Activated T-helper 1 cell treated with anti-CD3 and anti-CD28 coated beads, Interleukin-12 subunit alpha, Interleukin-12 subunit beta, Interleukin-2, Interleukin-4 antibody, amounts not matched to agents 30 ng/mL and 10 ng/mL and 1 ng/mL, durations not matched to agents 14 hours and 24 hours and 36 hours (primary cell): ENCODE measurements at regions not wholly inside any gene's neighbourhood (a gene's known extent, or its start where the extent isn't known, plus 50 kb on each side); places are given as distances from the start of the nearest gene placed in this dataset.

Source experiments
- DNase-seq: peaks from one replicate; pipeline ENCODE4 v3.0.0; 2021; ENCODE audit warnings: low spot score
- H3K27ac Mint-ChIP-seq: one replicate; pipeline ENCODE4 v1.8.0; 2021; ENCODE audit warnings: mild to moderate bottlenecking, mixed read lengths
- H3K27me3 Mint-ChIP-seq: one replicate; pipeline ENCODE4 v1.8.0; 2022; ENCODE audit warnings: mild to moderate bottlenecking, moderate library complexity, mixed read lengths; ENCODE audit not compliant: insufficient read depth
- H3K36me3 Mint-ChIP-seq: one replicate; pipeline ENCODE4 v1.8.0; 2021; ENCODE audit warnings: low read depth, mixed read lengths
- H3K4me1 Mint-ChIP-seq: one replicate; pipeline ENCODE4 v1.8.0; 2021; ENCODE audit warnings: low read depth, mixed read lengths
- H3K4me3 Mint-ChIP-seq: one replicate; pipeline ENCODE4 v1.8.0; 2021; ENCODE audit warnings: mild to moderate bottlenecking, moderate library complexity, mixed read lengths
- H3K9me3 Mint-ChIP-seq: one replicate; pipeline ENCODE4 v1.8.0; 2021; ENCODE audit warnings: mixed read lengths
- intact Hi-C: fragments of 100-400 bp; cut with micrococcal nuclease; formaldehyde crosslinking; loops from one replicate; pipeline ENCODE4 v1.15.1; 2024

- Mint-ChIP-seq H3K27me3 (peaks cover 8% of the 10 kb centered on the region), H3K27ac (no peak overlapping the region), H3K4me3 (no peak overlapping the region), H3K9me3 (peaks cover 33% of the 10 kb centered on the region), H3K4me1 (peaks cover 6% of the 10 kb centered on the region), H3K36me3 (peaks cover 4% of the 10 kb centered on the region)
- intact Hi-C loops, result no loop called here
- DNase-seq, result no peak
These were observed 250.5 kb downstream of the TMEM121 start for GRCh38 chr14:105776924-105777323.

- intact Hi-C loops, result no loop called here
- no peak for DNase-seq
These were observed 257.3 kb downstream of the TMEM121 start for GRCh38 chr14:105783707-105784106.

GRCh38 chr14:105793836-105794235 is 267.5 kb downstream of the TMEM121 start:
- no peak overlapping the region for H3K27ac Mint-ChIP-seq
- no peaks in the 10 kb centered on the region for H3K9me3 Mint-ChIP-seq
- no peaks in the 10 kb centered on the region for H3K36me3 Mint-ChIP-seq
- peaks cover 23% of the 10 kb centered on the region for H3K27me3 Mint-ChIP-seq
- no peaks in the 10 kb centered on the region for H3K4me1 Mint-ChIP-seq
- intact Hi-C loops, result no loop called here
- DNase-seq, result no peak
- H3K4me3 Mint-ChIP-seq, result no peak overlapping the region

More at GRCh38 chr14:105783707-105784106, 257.3 kb downstream of the TMEM121 start:
- no peak overlapping the region for H3K4me3 Mint-ChIP-seq
- H3K36me3 Mint-ChIP-seq, result peaks cover 2% of the 10 kb centered on the region
- peaks cover 25% of the 10 kb centered on the region for H3K9me3 Mint-ChIP-seq
- no peak overlapping the region for H3K27ac Mint-ChIP-seq
- H3K4me1 Mint-ChIP-seq, result no peaks in the 10 kb centered on the region
- H3K27me3 Mint-ChIP-seq, result peaks cover 10% of the 10 kb centered on the region

GRCh38 chr14:105797546-105797945 is 271.2 kb downstream of the TMEM121 start:
- Mint-ChIP-seq H3K4me1 (no peaks in the 10 kb centered on the region), H3K27ac (no peak overlapping the region), H3K9me3 (no peaks in the 10 kb centered on the region), H3K4me3 (no peak overlapping the region), H3K36me3 (no peaks in the 10 kb centered on the region), H3K27me3 (peaks cover 18% of the 10 kb centered on the region)
- DNase-seq, result no peak
- intact Hi-C loops, result no loop called here

GRCh38 chr14:105805701-105806100 is 279.3 kb downstream of the TMEM121 start:
- intact Hi-C loops, result no loop called here
- no peak for DNase-seq
- H3K36me3 Mint-ChIP-seq, result no peaks in the 10 kb centered on the region
- peaks cover 15% of the 10 kb centered on the region for H3K27me3 Mint-ChIP-seq
- no peaks in the 10 kb centered on the region for H3K9me3 Mint-ChIP-seq
- H3K4me3 Mint-ChIP-seq, result no peak overlapping the region
- H3K4me1 Mint-ChIP-seq, result no peaks in the 10 kb centered on the region
- no peak overlapping the region for H3K27ac Mint-ChIP-seq

GRCh38 chr14:105806568-105806967 is 280.2 kb downstream of the TMEM121 start:
- Mint-ChIP-seq H3K27me3 (peaks cover 15% of the 10 kb centered on the region), H3K4me3 (no peak overlapping the region), H3K27ac (no peak overlapping the region), H3K9me3 (no peaks in the 10 kb centered on the region), H3K36me3 (no peaks in the 10 kb centered on the region), H3K4me1 (no peaks in the 10 kb centered on the region)
- intact Hi-C loops, result no loop called here
- DNase-seq, result no peak

- Mint-ChIP-seq H3K4me3 (no peak overlapping the region), H3K9me3 (no peaks in the 10 kb centered on the region), H3K36me3 (no peaks in the 10 kb centered on the region), H3K27me3 (peaks cover 29% of the 10 kb centered on the region), H3K27ac (no peak overlapping the region), H3K4me1 (no peaks in the 10 kb centered on the region)
- intact Hi-C loops, result no loop called here
- no peak for DNase-seq
These were observed 291.8 kb downstream of the TMEM121 start for GRCh38 chr14:105817971-105818711.

GRCh38 chr14:105818712-105819005 is 292.3 kb downstream of the TMEM121 start:
- H3K4me1 Mint-ChIP-seq, result no peaks in the 10 kb centered on the region
- H3K4me3 Mint-ChIP-seq, result no peak overlapping the region
- H3K9me3 Mint-ChIP-seq, result no peaks in the 10 kb centered on the region
- H3K27me3 Mint-ChIP-seq, result peaks cover 32% of the 10 kb centered on the region
- intact Hi-C loops, result no loop called here
- no peak overlapping the region for H3K27ac Mint-ChIP-seq
- H3K36me3 Mint-ChIP-seq, result no peaks in the 10 kb centered on the region
- DNase-seq, result no peak

- Mint-ChIP-seq H3K27me3 (peaks cover 47% of the 10 kb centered on the region), H3K27ac (no peak overlapping the region), H3K4me1 (no peaks in the 10 kb centered on the region), H3K9me3 (no peaks in the 10 kb centered on the region), H3K4me3 (no peak overlapping the region), H3K36me3 (no peaks in the 10 kb centered on the region)
- intact Hi-C loops, result no loop called here
- no peak for DNase-seq
These were observed 303.8 kb downstream of the TMEM121 start for GRCh38 chr14:105830171-105830570.

GRCh38 chr14:105836160-105836559 is 309.8 kb downstream of the TMEM121 start:
- no peak overlapping the region for H3K4me3 Mint-ChIP-seq
- no peaks in the 10 kb centered on the region for H3K9me3 Mint-ChIP-seq
- DNase-seq, result no peak
- intact Hi-C loops, result no loop called here
- H3K27ac Mint-ChIP-seq, result no peak overlapping the region
- peaks cover 9% of the 10 kb centered on the region for H3K27me3 Mint-ChIP-seq
- H3K36me3 Mint-ChIP-seq, result no peaks in the 10 kb centered on the region
- no peaks in the 10 kb centered on the region for H3K4me1 Mint-ChIP-seq

- Mint-ChIP-seq H3K27ac (no peak overlapping the region), H3K4me1 (no peaks in the 10 kb centered on the region), H3K9me3 (no peaks in the 10 kb centered on the region), H3K36me3 (no peaks in the 10 kb centered on the region), H3K27me3 (peaks cover 8% of the 10 kb centered on the region), H3K4me3 (no peak overlapping the region)
- DNase-seq, result no peak
- intact Hi-C loops, result no loop called here
These were observed 310.3 kb downstream of the TMEM121 start for GRCh38 chr14:105836730-105837129.

- H3K27me3 Mint-ChIP-seq, result peaks cover 9% of the 10 kb centered on the region
- H3K4me3 Mint-ChIP-seq, result no peak overlapping the region
- no peaks in the 10 kb centered on the region for H3K9me3 Mint-ChIP-seq
- no peaks in the 10 kb centered on the region for H3K4me1 Mint-ChIP-seq
- intact Hi-C loops, result no loop called here
- H3K27ac Mint-ChIP-seq, result no peak overlapping the region
- no peak for DNase-seq
- no peaks in the 10 kb centered on the region for H3K36me3 Mint-ChIP-seq
These were observed 311.1 kb downstream of the TMEM121 start for GRCh38 chr14:105837349-105838063.

- Mint-ChIP-seq H3K36me3 (no peaks in the 10 kb centered on the region), H3K4me3 (no peak overlapping the region), H3K27ac (no peak overlapping the region), H3K27me3 (peaks cover 9% of the 10 kb centered on the region), H3K9me3 (no peaks in the 10 kb centered on the region), H3K4me1 (no peaks in the 10 kb centered on the region)
- DNase-seq, result no peak
- intact Hi-C loops, result no loop called here
These were observed 311.7 kb downstream of the TMEM121 start for GRCh38 chr14:105838107-105838506.
